Epithelial cell of esophagus (primary cell): ENCODE measurements at regions not wholly inside any gene's neighbourhood (a gene's known extent, or its start where the extent isn't known, plus 50 kb on each side); places are given as distances from the start of the nearest gene placed in this dataset.

ENCODE experiments used
- DNase-seq: peaks from one replicate; pipeline ENCODE4 v3.0.0; 2010; ENCODE audit warnings: low read depth
- H3K4me3 ChIP-seq: 2 replicates; pipeline ENCODE4 v1.5.1; 2011; ENCODE audit warnings: mild to moderate bottlenecking, low read length, control low read depth
- CTCF ChIP-seq: IDR thresholded peaks from 2 replicates; pipeline ENCODE4 v1.5.1; 2011; ENCODE audit warnings: low read depth, mild to moderate bottlenecking, low read length, control low read depth, inconsistent platforms; ENCODE audit not compliant: insufficient read depth; ENCODE audit errors: missing control alignments

DNA sequence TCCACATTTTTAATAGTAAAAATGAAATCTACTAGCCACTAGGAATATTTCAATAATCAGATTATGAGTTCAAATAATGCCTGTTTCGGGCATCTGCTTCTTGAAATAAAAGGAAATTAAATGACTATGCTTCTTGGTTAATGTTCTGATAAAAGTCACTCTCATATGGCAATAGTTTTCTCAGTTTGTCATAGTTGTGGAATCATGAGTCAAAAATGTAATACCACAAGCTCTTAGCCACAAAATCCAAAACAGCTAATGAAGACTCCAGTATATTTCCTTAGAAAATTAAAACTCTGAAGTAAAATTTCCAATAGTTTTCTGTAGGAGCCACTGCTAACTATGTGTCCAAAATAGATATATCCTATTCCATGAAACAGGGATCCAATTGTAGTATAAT, 676.3 kb upstream of the CDH8 start:
- no peak for TF ChIP-seq CTCF
- DNase-seq, result no peak
- H3K4me3 ChIP-seq, result no peak overlapping the region

DNA sequence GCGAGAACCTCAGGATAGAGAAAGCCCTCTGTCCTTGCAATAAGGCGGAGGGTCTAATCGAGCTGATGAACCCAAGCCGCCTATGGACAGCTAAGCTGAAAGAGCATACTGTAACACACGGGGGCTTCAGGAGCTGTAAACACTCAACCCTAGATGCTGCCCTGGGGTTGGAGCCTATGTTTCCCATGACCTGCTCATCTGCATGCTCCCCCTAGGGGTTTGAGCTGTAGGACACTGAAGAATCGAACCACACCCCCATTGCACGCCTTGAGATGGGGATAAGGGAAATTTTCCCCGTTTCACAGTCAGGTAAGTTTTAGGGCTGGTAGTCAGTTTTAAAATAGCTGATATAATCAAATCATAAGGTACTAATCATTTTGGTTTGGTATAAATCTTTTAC, 675.6 kb upstream of the CDH8 start:
- no peak overlapping the region for H3K4me3 ChIP-seq
- DNase-seq, result no peak
- no peak for TF ChIP-seq CTCF

GRCh38 chr16:62709794-62710193, 673.6 kb upstream of the CDH8 start:
- no peak for DNase-seq
- H3K4me3 ChIP-seq, result no peak overlapping the region
- no peak for TF ChIP-seq CTCF

DNA sequence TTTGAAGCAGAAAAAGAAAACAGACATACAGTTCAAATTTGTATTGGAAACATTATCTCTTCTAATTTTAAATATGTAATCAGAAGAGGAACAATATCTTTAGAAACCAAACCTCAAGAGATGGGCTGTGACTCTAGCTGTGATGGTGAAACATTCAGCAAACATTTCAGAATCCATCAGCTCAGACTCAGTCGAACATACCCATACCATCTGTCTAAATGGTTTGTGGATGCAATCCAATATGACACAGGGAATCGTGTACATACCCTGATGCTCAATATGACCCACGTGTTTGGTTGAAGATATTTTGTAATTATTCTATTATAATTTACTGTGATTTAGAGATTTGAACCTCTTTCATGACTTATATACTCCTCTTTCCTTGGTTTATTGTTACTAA, 665.2 kb upstream of the CDH8 start:
- no peak for DNase-seq
- TF ChIP-seq CTCF, result no peak
- H3K4me3 ChIP-seq, result no peak overlapping the region

GRCh38 chr16:62700426-62701294, 664.4 kb upstream of the CDH8 start:
- TF ChIP-seq CTCF, result no peak
- no peak overlapping the region for H3K4me3 ChIP-seq
- DNase-seq, result no peak

DNA sequence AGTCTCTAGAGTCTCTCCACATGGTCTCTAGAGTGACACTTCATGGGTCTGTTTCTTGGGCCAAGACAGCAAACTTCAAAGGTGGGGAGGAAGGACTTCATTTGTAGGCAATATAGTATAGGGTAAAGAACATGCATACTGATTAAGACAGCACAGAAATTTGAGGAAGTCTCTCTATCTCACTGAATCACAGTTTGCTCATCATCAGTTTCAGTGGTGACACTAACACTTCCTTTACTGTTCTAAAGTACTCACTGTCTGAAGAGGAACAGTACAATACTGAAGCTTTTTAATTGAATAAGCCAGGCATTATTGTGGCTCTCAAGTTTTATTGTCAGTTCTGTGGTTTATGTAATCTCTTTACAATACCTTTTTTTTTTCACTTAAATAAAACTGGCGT, 656.4 kb upstream of the CDH8 start:
- DNase-seq, result no peak
- H3K4me3 ChIP-seq, result no peak overlapping the region
- TF ChIP-seq CTCF, result no peak

DNA sequence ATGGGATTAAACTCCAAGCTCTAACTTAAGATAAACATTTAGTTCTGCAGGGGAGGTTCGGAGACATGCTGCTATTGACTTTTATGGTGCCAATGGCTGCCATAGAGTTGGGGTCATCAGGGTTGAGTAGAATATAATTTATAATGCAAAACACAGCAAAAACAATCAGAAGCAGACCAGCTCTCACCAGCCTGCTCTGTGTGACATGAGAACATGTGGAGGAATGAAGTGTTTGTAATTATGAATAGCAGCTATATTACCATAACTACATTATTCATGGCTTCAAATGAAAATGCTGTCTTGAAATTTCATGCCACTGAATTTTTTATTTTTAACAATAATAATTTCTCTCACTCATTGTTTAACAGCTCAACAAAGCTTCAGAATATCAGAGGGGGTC, 645.6 kb upstream of the CDH8 start:
- no peak for DNase-seq
- no peak for TF ChIP-seq CTCF
- H3K4me3 ChIP-seq, result no peak overlapping the region
